Kidney glomerular epithelial cell (primary cell): ENCODE measurements at regions not wholly inside any gene's neighbourhood (a gene's known extent, or its start where the extent isn't known, plus 50 kb on each side); places are given as distances from the start of the nearest gene placed in this dataset.
"Not testable (repeated sequence)": the region's sequence is repeated elsewhere in the genome, so short reads cannot be mapped to it uniquely, and the experiment has no call there.

Experiments
- DNase-seq: peaks from one replicate; lab custom pipeline; 2025; lab: John Stamatoyannopoulos, UW

DNA sequence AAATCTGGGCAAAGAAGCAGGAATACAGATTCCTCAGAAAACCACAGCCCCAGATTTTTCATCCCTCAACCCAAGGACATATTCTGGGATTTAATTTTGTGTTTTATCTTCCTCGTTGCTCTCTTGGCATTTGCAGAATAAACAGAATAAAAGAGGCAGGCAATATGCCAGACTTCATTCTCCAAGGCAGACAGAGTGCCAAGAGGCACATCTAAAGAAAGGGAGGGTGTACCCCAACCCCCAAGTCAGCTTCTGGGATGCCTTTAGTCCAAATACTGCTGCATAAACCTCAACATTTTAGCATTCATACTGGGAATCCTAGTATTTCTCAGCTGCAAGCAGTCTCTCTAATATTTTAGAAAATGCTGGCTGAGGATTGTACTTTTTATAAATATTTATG, 629.2 kb downstream of the KLHL13 start:
- DNase-seq, result no peak

DNA sequence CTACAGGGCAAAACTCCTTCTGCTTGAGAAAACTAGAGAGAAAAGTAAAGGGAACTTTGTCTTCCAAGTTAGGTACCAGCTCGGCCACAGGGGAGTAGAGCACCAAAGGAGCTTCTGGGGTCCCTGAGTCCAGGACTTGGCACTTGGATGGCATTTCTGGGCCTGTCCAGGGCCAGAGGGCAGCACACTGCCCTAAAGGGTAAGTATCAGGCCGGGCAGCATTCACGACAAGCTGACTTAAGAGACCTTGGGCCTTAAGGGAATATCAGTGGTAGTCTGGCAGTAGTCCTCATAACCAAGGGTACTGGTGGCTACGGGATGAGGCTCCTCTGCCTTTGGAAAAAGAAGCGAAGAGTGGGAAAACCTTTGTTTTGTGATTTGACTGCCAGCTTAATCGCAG, 632.7 kb downstream of the KLHL13 start:
- no peak for DNase-seq

DNA sequence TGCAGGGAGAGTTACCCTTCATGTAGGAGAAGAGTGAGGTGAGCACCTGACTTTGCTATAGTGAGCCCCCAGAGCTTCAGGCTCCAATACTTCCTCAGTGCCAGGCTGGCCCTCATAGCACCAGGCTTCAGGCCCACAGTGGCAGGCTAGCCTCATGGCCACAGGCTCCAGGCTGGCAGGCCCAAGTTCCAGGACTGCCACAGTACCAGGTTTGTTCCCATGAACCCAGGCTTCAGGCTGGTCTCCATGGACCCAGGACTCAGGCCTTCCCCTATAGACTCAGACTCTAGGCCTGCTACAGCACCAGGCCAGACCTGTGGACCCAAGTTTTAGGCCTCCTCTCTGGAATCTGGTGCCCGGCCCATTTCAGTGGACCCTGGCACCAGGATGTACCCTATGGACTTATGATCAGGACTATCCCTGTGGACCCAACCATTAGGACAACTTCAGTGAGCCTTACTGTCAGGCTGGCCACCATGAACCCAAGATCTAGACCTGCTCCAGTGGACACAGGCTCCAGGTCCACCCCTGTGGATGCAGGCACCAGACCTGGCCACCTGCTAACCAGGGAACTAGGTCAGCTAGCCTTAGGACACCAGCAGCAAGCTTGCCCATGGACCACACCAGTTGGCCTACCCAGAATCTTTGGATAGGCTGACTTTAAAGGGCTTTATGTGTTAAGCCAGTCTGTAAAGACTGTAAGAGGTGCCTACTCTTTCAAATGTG, 658.2 kb downstream of the KLHL13 start:
- no peak for DNase-seq

DNA sequence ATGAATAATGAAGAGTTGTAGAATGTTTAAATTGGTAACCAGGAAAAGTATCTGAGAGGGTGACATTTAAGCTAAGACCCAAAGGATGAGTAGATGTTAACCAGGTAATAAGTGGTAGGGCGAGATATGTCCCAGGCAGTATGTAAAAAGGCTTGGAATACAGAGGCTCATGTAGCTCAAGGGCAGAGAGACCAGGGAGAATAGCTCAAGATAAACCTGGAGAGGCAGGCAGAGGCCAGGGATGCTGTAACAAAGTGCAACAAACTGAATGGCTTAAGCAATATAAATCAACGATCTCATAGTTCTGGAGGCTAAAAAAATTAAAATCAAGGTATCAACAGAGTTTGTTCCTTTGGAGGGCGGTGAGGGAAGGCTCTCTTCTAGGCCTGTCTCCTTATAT, 660.8 kb downstream of the KLHL13 start:
- DNase-seq, result no peak

DNA sequence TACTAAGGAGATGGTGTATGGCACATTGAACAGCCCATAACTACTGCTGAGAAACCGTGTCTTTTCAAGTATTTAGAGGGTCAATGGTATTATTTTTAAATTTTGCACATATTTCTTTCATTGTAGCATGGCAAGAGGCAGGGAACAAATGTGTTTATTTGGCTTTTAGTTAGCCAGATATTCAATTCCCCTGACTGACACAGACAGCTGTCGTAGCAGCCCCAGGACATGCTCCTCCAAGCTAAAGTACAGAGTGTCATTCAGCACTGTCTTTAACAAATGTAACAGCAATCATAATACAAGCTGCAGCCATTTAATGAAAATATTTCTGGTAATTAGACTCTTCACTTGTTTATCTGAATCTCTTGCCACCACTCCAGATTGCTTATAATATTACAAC, 687.1 kb downstream of the KLHL13 start:
- no peak for DNase-seq

DNA sequence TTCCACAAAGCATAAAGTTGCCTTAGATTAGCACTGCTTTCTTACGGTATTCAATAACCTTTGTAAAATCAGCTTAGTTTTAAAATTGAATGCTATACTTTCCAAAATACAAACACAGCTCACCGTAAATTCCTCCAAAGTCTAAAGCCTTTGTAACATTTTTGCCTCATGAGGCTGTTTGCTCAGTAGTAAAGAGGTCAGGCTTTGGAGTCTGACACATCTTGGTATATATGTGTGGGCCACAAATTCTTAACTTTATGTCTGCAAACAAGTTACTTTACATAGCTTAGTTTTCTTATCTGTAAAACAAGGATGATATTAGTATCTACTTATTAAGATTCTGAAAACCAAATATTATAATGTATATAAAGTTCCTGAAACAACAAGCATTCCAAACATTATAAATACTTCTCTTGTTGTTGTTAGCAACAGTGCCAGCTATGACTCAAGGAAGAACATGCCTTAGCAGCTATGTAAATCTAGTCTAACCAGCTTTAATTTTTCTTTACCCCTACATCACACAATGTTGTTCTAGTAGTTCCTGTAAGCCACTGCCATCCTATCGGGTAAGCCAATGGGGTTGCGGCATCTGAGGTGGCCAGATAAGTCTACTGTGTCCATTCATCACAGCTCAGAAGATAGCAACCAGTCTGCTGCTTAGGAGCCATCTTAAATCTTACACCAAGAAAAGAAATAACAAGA, 709.0 kb downstream of the KLHL13 start:
- DNase-seq, result no peak

DNA sequence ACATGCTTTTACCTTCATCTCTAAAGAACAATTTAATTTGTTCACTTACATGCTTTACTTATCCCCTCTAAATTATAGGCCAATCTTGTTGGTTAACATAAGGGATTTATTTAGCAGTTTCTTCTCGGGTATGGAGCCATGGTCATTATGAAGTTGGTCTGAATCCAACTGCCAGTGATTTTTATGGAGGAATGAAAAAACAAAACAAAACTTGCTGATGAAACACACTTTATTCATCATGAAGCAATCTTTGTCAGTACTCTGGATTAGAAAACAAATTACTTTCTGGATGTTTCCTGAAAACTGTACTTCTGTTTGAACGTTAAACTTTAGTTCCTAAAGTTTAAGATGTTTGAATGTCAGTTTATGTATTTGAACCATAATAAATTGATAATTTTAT, 715.8 kb downstream of the KLHL13 start:
- DNase-seq, result no peak

DNA sequence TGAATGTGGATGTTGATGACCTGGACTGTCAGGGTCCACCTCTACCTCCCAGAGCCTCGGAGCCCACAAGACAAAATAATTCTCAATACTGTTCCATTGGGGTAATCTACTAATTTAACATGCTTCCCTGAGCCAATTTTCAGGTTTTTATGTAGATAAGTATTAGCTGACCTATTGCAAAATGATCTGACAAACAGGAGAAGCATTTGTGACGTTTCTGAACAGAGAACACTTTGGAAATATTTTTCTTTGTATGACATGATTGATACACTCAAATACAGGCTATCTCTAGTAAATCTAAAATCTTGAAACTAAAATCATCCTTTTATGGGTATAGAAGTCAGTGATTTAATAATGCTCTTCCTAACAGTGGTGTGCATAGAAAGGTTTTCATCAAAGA, 716.6 kb downstream of the KLHL13 start:
- no peak for DNase-seq

DNA sequence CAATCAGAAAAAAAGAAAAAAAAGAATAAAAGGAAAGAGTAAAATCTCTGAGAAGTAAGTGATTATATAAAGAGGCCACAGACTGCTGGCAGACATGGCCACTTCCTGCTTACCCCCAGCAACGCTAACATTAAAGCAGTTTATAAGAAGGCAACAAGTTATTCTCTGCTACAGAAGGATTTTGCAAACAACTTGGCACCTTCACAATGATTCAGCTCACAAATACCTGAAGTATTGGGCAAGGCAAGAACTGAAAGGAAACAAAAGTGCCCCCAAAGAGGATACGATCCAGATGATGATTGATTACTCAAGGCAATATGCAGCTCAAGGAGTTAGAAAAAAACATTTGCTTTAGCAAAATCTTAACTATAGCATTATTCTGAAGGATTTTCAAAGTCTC, 718.8 kb downstream of the KLHL13 start:
- no peak for DNase-seq

DNA sequence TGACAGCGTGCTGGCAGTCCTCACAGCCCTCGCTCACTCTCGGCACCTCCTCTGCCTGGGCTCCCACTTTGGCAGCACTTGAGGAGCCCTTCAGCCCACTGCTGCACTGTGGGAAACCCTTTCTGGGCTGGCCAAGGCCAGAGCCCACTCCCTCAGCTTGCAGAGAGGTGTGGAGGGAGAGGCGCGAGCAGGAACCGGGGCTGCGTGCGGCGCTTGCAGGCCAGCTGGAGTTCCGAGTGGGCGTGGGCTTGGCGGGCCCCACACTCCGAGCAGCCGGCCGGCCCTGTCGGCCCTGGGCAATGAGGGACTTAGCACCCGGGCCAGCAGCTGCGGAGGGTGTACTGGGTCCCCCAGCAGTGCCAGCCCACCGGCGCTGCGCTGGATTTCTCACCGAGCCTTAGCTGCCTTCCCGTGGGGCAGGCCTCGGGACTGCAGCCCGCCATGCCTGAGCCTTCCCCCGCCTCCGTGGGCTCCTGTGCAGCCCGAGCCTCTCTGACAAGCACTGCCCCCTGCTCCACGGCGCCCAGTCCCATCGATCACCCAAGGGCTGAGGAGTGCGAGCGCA, 722.0 kb downstream of the KLHL13 start:
- not testable (repeated sequence) for DNase-seq

DNA sequence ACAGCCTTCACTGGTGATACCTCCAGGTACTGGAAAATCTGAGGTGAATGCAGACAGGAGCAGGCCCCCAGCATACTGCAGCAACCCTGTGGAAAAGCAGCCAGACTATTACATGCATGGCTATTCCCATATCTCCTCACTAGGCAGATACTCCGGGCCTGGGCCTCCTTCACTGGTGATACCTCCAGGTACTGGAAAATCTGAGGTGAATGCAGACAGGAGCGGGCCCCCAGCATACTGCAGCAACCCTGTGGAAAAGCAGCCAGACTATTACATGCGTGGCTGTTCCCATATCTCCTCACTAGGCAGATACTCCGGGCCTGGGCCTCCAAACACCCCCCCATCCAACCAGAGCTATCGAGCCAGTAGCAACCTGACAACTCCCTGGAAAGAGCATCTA, 724.2 kb downstream of the KLHL13 start:
- DNase-seq, result not testable (repeated sequence)

DNA sequence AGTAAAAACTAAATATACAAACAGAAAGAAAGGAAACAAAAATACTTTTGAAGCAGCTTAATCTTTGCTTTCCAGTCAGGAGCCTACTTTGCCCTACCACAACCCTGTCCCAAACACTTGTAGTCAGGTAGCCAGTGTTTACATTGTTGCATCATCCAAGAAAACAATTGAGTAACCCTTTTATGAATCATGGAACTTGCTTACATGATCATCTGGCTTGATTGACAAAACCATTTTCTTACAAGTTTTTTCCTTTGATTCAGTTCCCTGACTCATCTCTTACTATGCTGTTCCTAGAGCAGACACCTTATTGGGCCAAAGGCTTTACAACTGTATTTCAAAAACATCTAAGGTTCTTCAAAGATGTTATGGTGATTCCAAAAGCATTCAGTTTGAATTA, 740.1 kb downstream of the KLHL13 start:
- peak; percentile 2 for DNase-seq

DNA sequence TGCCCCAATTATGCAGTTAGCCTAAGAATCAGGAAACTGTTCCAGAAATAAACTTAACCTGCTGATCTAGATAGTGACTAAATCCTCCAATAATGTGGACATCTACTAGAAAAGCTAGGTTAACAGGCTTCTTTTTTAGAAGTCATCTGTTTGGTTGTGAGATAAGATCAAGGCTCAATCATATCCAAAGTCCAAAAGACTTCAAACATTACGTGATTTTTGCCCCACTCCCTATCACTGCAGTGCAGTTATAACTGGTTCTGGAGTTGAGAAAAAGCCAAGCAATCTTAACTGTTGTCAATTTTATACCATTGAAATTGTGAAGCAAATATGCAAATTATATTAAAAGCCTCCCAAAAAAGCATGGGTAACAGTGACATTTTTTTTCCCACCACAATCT, 781.4 kb downstream of the KLHL13 start:
- DNase-seq, result no peak

DNA sequence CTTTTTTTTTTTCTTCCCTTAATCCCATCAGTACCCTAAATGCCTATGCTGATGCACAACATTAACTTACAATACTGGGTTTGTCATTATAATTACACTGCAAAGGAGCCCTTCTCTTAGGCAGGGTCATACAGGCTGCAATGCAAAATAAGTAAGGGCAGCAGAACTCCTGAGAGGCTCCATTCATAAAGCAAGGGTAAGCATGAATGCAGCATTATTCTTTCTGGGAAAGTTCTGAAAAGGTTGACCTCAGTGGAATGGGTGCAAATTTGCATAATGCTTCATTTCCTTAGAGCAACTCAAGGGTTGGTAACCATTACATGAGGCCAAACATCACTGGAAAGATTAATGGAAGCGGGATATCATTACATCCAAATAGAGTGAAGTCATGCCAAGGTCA, 789.2 kb downstream of the KLHL13 start:
- no peak for DNase-seq

DNA sequence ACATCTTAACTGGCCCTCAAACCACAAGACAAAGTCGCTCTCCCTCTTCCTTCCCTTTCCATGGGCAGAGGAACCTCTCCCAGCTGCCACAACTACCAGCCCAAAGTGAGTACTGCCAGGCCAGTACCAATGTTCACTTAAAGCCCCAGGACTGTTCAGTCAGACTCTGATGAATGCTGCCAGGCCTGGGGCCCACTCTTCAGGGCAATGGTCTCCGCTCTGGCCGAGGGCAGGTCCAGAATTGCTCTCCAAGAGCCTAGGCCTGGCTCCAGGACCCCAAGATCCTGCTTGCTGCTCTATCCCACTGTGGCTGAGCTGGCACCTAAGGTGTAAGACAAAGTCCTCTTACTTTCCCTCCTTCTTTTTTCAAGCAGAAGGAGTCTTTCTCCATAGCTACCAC, 790.9 kb downstream of the KLHL13 start:
- DNase-seq, result no peak

DNA sequence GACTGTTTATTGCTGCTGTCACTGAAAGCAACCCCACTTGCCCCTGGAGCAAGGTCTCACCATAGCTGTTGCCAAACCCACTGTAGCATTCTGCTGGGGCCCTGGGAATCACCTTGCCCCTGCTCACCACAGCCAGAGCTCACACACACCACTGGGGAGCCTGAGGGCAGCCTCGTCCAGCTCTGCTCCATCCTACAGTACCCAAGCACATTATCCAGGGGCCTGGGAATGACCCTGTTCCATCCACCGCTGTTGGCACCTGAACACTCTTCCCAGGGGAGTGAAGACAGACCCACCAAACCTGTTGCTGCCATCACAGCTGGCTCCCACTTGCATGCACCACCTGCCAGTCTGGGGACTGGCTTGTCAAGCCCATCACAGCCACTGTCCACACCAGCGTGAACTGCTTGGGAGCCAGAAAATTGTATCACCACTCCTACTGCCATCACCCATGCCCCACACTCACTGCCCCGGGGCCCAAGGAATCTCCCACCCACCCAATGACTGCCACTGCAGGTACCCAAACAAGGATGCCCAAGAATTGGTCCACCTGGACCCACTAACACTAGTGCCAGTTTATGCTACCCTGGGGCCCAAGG, 811.3 kb downstream of the KLHL13 start:
- DNase-seq, result no peak

DNA sequence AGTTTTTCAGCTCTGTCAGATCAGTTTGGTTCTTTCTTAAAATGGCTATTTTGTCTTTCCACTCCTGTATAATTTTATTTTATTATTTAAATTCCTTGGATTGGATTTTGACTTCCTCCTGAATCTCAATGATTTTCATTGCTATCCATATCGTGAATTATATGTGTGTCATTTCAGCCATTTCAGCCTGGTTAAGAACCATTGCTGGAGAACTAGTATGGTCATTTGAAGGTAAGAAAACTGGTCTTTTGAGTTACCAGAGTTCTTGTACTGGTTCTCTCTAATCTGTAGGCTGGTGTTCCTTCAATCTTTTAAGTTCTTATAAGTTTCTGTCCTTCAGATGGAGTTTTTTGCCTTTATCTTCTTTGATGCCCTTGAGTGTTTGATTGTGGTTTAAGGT, 815.5 kb downstream of the KLHL13 start:
- DNase-seq, result no peak

DNA sequence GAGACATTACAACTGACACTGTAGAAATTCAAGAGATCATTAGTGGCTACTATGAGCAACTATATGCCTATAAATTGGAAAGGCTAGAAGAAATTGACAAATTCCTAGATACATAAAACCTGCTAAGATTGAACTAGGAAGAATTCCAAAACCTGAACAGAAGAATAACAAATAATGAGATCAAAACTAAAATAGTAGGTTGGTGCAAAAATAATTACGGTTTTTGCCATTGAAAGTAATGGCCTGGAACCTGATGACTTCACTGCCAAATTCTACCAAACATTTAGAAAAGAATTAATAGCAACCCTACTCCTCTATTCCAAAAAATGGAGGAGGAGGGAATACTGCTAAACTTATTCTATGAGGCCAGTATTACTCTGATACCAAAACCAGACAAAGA, 824.9 kb downstream of the KLHL13 start:
- no peak for DNase-seq

DNA sequence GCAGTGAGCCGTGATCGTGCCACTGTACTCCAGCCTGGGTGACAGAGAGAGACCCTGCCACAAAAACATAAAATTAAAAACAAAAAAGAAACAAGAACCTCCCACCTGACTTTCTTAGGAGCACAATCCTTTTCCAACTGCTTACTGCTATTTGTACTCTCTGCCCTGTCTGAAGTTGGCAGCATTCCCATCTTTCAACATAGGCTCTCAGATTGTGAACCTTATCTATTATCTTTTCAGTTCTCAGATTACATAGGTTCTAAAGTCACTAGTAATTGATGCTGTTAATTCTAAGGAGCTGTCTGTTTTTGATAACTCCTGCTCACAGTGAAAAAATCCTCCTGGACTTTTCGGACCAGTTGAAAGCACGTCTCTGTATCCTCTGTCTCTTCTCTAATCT, 812.2 kb upstream of the CT83 start:
- no peak for DNase-seq
